Bronchial epithelial cell (primary cell): ENCODE measurements at regions not wholly inside any gene's neighbourhood (a gene's known extent, or its start where the extent isn't known, plus 50 kb on each side); places are given as distances from the start of the nearest gene placed in this dataset.
A peak's percentile ranks its signal among the peaks of the same experiment; 100 is the strongest.

Source experiments
- DNase-seq: peaks from one replicate; pipeline ENCODE4 v3.0.0-alpha.2; 2010; ENCODE audit warnings: low read depth
- FAIRE-seq: peaks from 2 replicates; lab custom pipeline; 2011; peaks lifted over from hg19 to GRCh38; lab: Jason Lieb, UNC
- H3K27me3 ChIP-seq: 2 replicates; pipeline ENCODE4 v1.5.1; 2011; ENCODE audit warnings: low read length; ENCODE audit not compliant: control insufficient read depth, insufficient read depth
- H3K36me3 ChIP-seq: 2 replicates; pipeline ENCODE4 v1.5.1; 2011; ENCODE audit warnings: low read length; ENCODE audit not compliant: control insufficient read depth, insufficient read depth
- H3K4me3 ChIP-seq: 2 replicates; pipeline ENCODE4 v1.5.1; 2011; ENCODE audit warnings: mild to moderate bottlenecking, low read depth, low read length, control low read depth
- CTCF ChIP-seq: IDR thresholded peaks from 2 replicates; pipeline ENCODE4 v1.5.1; 2011; ENCODE audit warnings: mild to moderate bottlenecking, moderate library complexity, low read length, control low read depth, inconsistent platforms; ENCODE audit not compliant: insufficient read depth, severe bottlenecking

- TF ChIP-seq CTCF = no peak
- H3K36me3 ChIP-seq = no peaks in the 10 kb centered on the region
- FAIRE-seq = peak; percentile 60
- no peak for DNase-seq
- no peaks in the 10 kb centered on the region for H3K27me3 ChIP-seq
- H3K4me3 ChIP-seq = no peak overlapping the region
These were observed 177.9 kb downstream of the TLE3 start for GRCh38 chr15:69919816-69920215.

- FAIRE-seq (no peak), DNase-seq (no peak)
- H3K36me3 ChIP-seq = no peaks in the 10 kb centered on the region
- no peak for TF ChIP-seq CTCF
- H3K4me3 ChIP-seq = no peak overlapping the region
- H3K27me3 ChIP-seq = no peaks in the 10 kb centered on the region
These were observed 177.5 kb downstream of the TLE3 start for GRCh38 chr15:69920221-69920620.

GRCh38 chr15:69921626-69922619 lies 175.8 kb downstream of the TLE3 start:
- no peaks in the 10 kb centered on the region for H3K27me3 ChIP-seq
- H3K36me3 ChIP-seq = no peaks in the 10 kb centered on the region
- no peak overlapping the region for H3K4me3 ChIP-seq
- DNase-seq (no peak), FAIRE-seq (no peak)
- no peak for TF ChIP-seq CTCF

- no peak for FAIRE-seq
These were observed 173.2 kb downstream of the TLE3 start for GRCh38 chr15:69924531-69924930.

GRCh38 chr15:69926006-69926405 lies 171.7 kb downstream of the TLE3 start:
- Histone ChIP-seq H3K36me3 (no peaks in the 10 kb centered on the region), H3K4me3 (no peak overlapping the region), H3K27me3 (no peaks in the 10 kb centered on the region)
- FAIRE-seq (no peak), DNase-seq (no peak)
- no peak for TF ChIP-seq CTCF

More at GRCh38 chr15:69924531-69924930, 173.2 kb downstream of the TLE3 start:
- Histone ChIP-seq H3K36me3 (no peaks in the 10 kb centered on the region), H3K27me3 (no peaks in the 10 kb centered on the region), H3K4me3 (no peak overlapping the region)
- DNase-seq = no peak
- TF ChIP-seq CTCF = no peak
